ENCODE measurements at regions not wholly inside any gene's neighbourhood (a gene's known extent, or its start where the extent isn't known, plus 50 kb on each side); places are given as distances from the start of the nearest gene placed in this dataset.

DNA sequence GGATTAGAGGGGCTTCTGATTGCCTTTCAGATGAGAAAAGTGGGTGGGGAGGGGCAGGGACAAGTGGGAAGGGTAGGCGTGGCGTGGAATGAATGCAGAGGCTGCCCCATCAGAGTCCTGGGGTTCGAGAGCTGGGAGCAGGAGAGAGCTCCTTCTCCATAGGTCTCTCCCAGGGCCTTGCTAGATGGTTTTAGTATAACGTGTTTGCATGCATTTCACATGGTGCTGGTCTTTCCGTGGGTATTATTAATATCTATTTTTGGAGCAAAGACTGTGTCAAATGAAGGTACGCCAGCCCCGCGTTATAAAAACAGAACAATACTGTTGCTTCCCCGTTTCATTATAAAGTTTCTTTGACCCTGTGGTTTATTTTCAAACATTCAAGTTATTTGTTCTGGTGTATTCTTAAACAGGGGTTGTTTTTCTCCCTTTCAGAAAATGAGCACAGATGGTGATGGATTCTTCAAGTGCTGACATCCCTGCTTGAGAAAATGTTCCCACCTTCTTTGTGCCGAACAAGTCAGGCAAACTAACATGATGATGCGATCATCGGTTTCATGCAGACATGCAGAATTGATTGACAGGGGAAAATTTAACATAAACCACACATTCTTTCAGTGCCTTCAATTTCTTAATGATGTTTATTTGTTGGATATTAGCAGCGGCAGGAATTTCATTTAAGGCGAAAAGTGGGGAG is 62.1 kb upstream of the ZNF536 start:
- intact Hi-C loops (cut with micrococcal nuclease) = no loop called here
- no peak for DNase-seq
- no peaks in the 10 kb centered on the region for H3K36me3 ChIP-seq
- no peaks in the 10 kb centered on the region for H3K4me1 ChIP-seq
- TF ChIP-seq, protein P1, sequence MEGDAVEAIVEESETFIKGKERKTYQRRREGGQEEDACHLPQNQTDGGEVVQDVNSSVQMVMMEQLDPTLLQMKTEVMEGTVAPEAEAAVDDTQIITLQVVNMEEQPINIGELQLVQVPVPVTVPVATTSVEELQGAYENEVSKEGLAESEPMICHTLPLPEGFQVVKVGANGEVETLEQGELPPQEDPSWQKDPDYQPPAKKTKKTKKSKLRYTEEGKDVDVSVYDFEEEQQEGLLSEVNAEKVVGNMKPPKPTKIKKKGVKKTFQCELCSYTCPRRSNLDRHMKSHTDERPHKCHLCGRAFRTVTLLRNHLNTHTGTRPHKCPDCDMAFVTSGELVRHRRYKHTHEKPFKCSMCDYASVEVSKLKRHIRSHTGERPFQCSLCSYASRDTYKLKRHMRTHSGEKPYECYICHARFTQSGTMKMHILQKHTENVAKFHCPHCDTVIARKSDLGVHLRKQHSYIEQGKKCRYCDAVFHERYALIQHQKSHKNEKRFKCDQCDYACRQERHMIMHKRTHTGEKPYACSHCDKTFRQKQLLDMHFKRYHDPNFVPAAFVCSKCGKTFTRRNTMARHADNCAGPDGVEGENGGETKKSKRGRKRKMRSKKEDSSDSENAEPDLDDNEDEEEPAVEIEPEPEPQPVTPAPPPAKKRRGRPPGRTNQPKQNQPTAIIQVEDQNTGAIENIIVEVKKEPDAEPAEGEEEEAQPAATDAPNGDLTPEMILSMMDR (IDR thresholded peaks at IDR 0.05; ENCODE audit: borderline replicate concordance) = no peak
- H3K9me3 ChIP-seq (replicated peaks) = no peaks in the 10 kb centered on the region
- H3K27me3 ChIP-seq (ENCODE audit: low read depth) = peaks cover 44% of the 10 kb centered on the region
- H3K4me3 ChIP-seq = no peak overlapping the region
- H3K27ac ChIP-seq (replicated peaks) = no peak overlapping the region

DNA sequence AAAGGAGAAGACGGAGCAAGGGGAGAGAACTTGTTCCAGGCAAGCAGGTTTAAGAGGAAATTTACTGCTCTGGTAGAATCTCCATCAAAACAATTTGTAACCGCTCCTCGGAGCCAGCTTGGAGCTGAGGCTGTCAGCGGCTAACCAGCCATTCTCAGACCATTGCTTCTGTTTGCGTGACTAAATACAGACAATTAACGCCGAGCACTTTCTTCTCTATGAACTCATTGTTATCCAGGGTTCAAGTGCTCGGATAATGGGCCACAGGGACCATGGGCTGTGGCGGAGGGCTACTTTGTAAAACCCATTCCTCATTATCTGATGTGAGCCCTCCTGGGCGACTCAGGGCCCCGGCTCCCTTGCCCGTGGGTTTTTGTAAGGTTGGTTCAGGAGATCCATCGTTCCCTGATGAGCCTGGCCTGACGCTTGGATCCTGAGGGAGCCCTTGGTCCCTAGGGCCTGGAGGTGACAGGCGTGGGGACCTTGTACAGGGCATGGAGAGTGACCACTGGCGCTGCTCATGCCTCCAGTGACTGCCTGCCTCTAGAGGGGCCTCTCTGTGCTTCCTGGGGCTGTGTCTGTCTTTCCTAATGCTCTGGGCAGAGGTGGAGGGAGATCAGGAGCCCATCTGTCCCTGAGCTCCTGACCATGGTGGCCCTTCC is 61.5 kb upstream of the ZNF536 start:
- Histone ChIP-seq H3K4me3 (no peak overlapping the region), H3K27me3 (ENCODE audit: low read depth) (peaks cover 44% of the 10 kb centered on the region), H3K4me1 (no peaks in the 10 kb centered on the region), H3K36me3 (no peaks in the 10 kb centered on the region), H3K27ac (replicated peaks) (no peak overlapping the region), H3K9me3 (replicated peaks) (peaks cover 4% of the 10 kb centered on the region)
- TF ChIP-seq, protein P1 (IDR thresholded peaks at IDR 0.05; ENCODE audit: borderline replicate concordance) = no peak
- no peak for DNase-seq
- intact Hi-C loops (cut with micrococcal nuclease) = no loop called here

DNA sequence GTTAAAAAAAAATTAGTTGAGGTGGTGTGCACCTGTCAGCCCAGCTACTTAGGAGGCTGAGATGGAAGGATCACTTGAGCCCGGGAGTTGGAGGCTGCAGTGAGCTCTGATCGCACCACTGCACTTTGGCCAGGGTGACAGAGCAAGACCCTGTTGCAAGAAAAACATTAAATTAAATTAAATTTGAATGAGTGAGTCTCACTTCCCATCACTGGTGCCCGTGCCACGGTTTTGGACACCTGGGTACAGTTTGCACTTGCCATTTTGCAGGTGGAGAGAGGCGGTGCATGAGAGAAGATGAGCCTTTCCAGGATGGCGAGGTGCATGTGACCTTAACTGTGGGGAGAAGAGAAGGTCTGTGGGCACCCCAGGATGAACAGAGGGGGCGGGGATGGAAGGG is 60.3 kb upstream of the ZNF536 start:
- no peak overlapping the region for H3K4me3 ChIP-seq

DNA sequence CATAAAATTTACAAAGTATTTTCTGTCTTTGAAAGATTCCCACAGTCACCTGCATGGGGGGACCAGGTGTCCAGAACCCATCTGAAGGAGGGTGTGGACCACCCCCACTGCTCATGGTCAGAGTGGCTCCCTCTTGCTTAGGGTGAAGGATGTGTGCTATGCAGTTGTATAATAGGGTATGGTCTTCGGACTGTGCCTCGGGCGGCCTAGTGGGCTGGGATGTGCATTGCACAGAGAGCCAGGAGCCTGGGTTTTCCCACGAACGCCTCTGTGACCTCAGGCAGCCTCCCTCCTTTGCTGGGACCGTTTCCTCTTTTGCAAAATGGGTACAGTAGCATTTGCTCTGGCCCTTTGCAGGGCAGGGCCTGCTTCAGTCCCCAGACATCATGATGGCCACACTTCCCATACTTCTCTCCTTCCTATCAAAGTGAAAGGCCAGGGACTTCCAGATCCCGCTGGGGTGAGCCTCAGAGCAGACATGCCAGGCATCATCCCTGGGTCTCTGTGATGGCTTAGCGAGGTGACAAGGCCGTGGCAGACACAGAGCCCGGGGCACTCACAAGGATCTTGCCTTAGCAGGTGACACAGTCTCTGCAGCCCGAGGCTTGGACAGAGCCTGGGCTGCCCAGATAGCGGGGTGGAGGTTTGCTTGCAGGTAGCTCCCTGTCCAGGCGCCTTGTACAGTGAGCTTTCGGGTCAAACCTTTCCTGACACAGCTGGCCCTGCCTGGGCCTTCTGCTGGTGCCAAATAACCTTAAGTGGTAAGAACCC is 59.4 kb upstream of the ZNF536 start:
- Histone ChIP-seq H3K36me3 (no peaks in the 10 kb centered on the region), H3K9me3 (replicated peaks) (peaks cover 7% of the 10 kb centered on the region), H3K27me3 (ENCODE audit: low read depth) (peaks cover 39% of the 10 kb centered on the region), H3K4me1 (no peaks in the 10 kb centered on the region), H3K4me3 (no peak overlapping the region), H3K27ac (replicated peaks) (no peak overlapping the region)
- TF ChIP-seq, protein P1 (IDR thresholded peaks at IDR 0.05; ENCODE audit: borderline replicate concordance) = no peak
- intact Hi-C loops (cut with micrococcal nuclease) = no loop called here
- no peak for DNase-seq

More for the DNA sequence above, 60.3 kb upstream of the ZNF536 start:
- TF ChIP-seq, protein P1 (IDR thresholded peaks at IDR 0.05; ENCODE audit: borderline replicate concordance) = no peak
- H3K4me1 ChIP-seq = no peaks in the 10 kb centered on the region
- peaks cover 44% of the 10 kb centered on the region for H3K27me3 ChIP-seq (ENCODE audit: low read depth)
- H3K36me3 ChIP-seq = no peaks in the 10 kb centered on the region
- DNase-seq = no peak
- H3K27ac ChIP-seq (replicated peaks) = no peak overlapping the region
- intact Hi-C loops (cut with micrococcal nuclease) = no loop called here
- peaks cover 7% of the 10 kb centered on the region for H3K9me3 ChIP-seq (replicated peaks)

DNA sequence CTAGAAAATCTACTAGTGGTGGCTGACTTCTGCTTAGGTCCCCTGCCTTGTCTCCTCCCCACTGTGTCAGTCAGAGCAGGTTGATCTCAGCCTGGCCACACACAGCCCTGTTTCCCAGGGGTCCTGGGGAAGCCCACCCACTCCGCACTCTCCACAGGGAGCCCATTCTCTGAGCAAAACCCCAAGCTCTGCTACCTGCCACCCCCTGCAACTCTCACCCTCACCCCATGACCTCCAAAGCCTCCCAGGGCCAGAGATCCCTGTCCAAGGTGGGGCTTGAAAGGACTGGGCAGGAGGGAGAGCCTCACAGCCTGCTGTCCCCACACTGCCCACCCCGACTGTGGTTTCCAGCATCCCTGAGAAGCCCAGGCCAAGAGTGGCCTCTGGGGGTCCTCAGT is 58.8 kb upstream of the ZNF536 start:
- Histone ChIP-seq H3K36me3 (no peaks in the 10 kb centered on the region), H3K4me3 (no peak overlapping the region), H3K27ac (replicated peaks) (no peak overlapping the region), H3K9me3 (replicated peaks) (peaks cover 7% of the 10 kb centered on the region), H3K27me3 (ENCODE audit: low read depth) (peaks cover 39% of the 10 kb centered on the region), H3K4me1 (no peaks in the 10 kb centered on the region)
- DNase-seq = no peak
- intact Hi-C loops (cut with micrococcal nuclease) = no loop called here
- TF ChIP-seq, protein P1 (IDR thresholded peaks at IDR 0.05; ENCODE audit: borderline replicate concordance) = no peak

Measured in left ventricle myocardium inferior (tissue), 1 donor.